HCT116 (cell line): ENCODE measurements at regions not wholly inside any gene's neighbourhood (a gene's known extent, or its start where the extent isn't known, plus 50 kb on each side); places are given as distances from the start of the nearest gene placed in this dataset.

Experiments used
- EGR1 ChIP-seq: IDR thresholded peaks from 2 replicates; pipeline ENCODE4 v1.6.1; 2012; ENCODE audit warnings: low read depth
- EZH2 ChIP-seq: fragments of 200-600 bp; sonication (generic); IDR thresholded peaks from 2 replicates; pipeline ENCODE4 v1.6.1; 2017; ENCODE audit warnings: antibody characterized with exemption, mixed run types
- POLR2A ChIP-seq: IDR thresholded peaks from 2 replicates; pipeline ENCODE4 v1.7.0; 2011; ENCODE audit warnings: borderline replicate concordance; ENCODE audit not compliant: insufficient read depth, insufficient read length; ENCODE audit errors: extremely low read depth
- POLR2AphosphoS5 ChIP-seq: IDR thresholded peaks from 2 replicates; pipeline ENCODE4 v1.6.1; 2011; ENCODE audit warnings: mild to moderate bottlenecking, low read depth, low read length, moderate library complexity
- RAD21 ChIP-seq: IDR thresholded peaks from 2 replicates; pipeline ENCODE4 v1.6.1; 2012; ENCODE audit warnings: low read depth, mild to moderate bottlenecking
- SIN3A ChIP-seq: IDR thresholded peaks from 2 replicates; pipeline ENCODE4 v1.6.1; 2012; ENCODE audit warnings: low read depth
- TCF7L2 ChIP-seq: IDR thresholded peaks from 2 replicates; pipeline ENCODE4 v1.7.0; 2011; ENCODE audit warnings: borderline replicate concordance, inconsistent platforms; ENCODE audit not compliant: insufficient read depth, insufficient read length; ENCODE audit errors: extremely low read depth
- ZFX ChIP-seq: fragments of 450-650 bp; IDR thresholded peaks from 2 replicates; pipeline ENCODE4 v1.6.1; 2017
- ZNF274 ChIP-seq: fragments of 200-500 bp; sonication (Bioruptor generic); IDR thresholded peaks from 2 replicates; pipeline ENCODE4 v1.6.1; 2014; ENCODE audit warnings: mild to moderate bottlenecking, low read depth, low read length, inconsistent platforms
- TF ChIP-seq, protein P1 (sequence below), 3 experiments: fragments of 200-600 bp in 1 of 3; sonication (generic) in 1 of 3; IDR thresholded peaks in 2 of 3; conservative IDR thresholded peaks in 1 of 3; 2 replicates each; pipeline ENCODE4 v1.5.1; 2012 to 2017; ENCODE audit warnings: low read depth in 2 of 3, low read length in 2 of 3, antibody characterized with exemption in 1 of 3, borderline replicate concordance in 1 of 3, control low read depth in 1 of 3, mild to moderate bottlenecking in 1 of 3, mixed read lengths in 1 of 3, mixed run types in 1 of 3, moderate library complexity in 1 of 3; ENCODE audit not compliant: insufficient read depth in 1 of 3
- TF ChIP-seq, protein P2 (sequence below): IDR thresholded peaks from 2 replicates; pipeline ENCODE4 v1.6.1; 2012
- TF ChIP-seq, protein P3 (sequence below): IDR thresholded peaks from 2 replicates; pipeline ENCODE4 v1.6.1; 2012; ENCODE audit warnings: low read depth

DNA sequence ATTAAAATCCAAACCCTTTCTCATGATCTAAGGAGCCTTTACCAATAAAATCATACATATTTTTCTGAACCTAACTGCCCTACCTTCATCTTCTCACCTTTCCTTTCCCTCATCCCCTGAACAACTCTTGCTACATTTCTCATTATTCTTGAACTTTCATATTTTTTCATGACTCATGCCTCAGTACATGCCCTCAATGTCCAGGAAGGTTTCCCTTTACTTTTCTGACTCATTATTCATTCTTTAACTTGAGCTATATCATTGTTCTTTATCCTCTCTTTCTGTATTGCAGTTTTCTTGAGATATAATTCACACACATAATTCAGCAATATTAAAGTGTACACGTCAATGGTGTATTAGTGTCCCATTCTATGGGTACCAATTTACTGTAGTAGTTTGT lies 231.0 kb downstream of the ALG10B start:
- TF ChIP-seq RAD21 (no peak), ZNF274 (no peak), SIN3A (no peak), POLR2AphosphoS5 (no peak), TCF7L2 (no peak), ZFX (no peak), EGR1 (no peak), EZH2 (no peak), POLR2A (no peak)
- TF ChIP-seq, protein P1, sequence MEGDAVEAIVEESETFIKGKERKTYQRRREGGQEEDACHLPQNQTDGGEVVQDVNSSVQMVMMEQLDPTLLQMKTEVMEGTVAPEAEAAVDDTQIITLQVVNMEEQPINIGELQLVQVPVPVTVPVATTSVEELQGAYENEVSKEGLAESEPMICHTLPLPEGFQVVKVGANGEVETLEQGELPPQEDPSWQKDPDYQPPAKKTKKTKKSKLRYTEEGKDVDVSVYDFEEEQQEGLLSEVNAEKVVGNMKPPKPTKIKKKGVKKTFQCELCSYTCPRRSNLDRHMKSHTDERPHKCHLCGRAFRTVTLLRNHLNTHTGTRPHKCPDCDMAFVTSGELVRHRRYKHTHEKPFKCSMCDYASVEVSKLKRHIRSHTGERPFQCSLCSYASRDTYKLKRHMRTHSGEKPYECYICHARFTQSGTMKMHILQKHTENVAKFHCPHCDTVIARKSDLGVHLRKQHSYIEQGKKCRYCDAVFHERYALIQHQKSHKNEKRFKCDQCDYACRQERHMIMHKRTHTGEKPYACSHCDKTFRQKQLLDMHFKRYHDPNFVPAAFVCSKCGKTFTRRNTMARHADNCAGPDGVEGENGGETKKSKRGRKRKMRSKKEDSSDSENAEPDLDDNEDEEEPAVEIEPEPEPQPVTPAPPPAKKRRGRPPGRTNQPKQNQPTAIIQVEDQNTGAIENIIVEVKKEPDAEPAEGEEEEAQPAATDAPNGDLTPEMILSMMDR (IDR thresholded peaks at IDR 0.05 in 2 of 3, conservative IDR thresholded peaks at IDR 0.05 in 1 of 3; ENCODE audit: borderline replicate concordance in 1 of 3, insufficient read depth in 1 of 3, low read depth in 2 of 3, low read length in 2 of 3) = no peak
- TF ChIP-seq, protein P2, sequence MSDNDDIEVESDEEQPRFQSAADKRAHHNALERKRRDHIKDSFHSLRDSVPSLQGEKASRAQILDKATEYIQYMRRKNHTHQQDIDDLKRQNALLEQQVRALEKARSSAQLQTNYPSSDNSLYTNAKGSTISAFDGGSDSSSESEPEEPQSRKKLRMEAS = no peak
- TF ChIP-seq, protein P3, sequence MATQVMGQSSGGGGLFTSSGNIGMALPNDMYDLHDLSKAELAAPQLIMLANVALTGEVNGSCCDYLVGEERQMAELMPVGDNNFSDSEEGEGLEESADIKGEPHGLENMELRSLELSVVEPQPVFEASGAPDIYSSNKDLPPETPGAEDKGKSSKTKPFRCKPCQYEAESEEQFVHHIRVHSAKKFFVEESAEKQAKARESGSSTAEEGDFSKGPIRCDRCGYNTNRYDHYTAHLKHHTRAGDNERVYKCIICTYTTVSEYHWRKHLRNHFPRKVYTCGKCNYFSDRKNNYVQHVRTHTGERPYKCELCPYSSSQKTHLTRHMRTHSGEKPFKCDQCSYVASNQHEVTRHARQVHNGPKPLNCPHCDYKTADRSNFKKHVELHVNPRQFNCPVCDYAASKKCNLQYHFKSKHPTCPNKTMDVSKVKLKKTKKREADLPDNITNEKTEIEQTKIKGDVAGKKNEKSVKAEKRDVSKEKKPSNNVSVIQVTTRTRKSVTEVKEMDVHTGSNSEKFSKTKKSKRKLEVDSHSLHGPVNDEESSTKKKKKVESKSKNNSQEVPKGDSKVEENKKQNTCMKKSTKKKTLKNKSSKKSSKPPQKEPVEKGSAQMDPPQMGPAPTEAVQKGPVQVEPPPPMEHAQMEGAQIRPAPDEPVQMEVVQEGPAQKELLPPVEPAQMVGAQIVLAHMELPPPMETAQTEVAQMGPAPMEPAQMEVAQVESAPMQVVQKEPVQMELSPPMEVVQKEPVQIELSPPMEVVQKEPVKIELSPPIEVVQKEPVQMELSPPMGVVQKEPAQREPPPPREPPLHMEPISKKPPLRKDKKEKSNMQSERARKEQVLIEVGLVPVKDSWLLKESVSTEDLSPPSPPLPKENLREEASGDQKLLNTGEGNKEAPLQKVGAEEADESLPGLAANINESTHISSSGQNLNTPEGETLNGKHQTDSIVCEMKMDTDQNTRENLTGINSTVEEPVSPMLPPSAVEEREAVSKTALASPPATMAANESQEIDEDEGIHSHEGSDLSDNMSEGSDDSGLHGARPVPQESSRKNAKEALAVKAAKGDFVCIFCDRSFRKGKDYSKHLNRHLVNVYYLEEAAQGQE = no peak
